GM19035 (cell line): ENCODE measurements at regions not wholly inside any gene's neighbourhood (a gene's known extent, or its start where the extent isn't known, plus 50 kb on each side); places are given as distances from the start of the nearest gene placed in this dataset.
"Not testable (repeated sequence)": the region's sequence is repeated elsewhere in the genome, so short reads cannot be mapped to it uniquely, and the experiment has no call there.

ENCODE experiments used
- ATAC-seq: cut with Tn5 transposase; IDR thresholded peaks from one replicate; pipeline ENCODE4 v1.9.1; 2021; ENCODE audit not compliant: unreplicated experiment

DNA sequence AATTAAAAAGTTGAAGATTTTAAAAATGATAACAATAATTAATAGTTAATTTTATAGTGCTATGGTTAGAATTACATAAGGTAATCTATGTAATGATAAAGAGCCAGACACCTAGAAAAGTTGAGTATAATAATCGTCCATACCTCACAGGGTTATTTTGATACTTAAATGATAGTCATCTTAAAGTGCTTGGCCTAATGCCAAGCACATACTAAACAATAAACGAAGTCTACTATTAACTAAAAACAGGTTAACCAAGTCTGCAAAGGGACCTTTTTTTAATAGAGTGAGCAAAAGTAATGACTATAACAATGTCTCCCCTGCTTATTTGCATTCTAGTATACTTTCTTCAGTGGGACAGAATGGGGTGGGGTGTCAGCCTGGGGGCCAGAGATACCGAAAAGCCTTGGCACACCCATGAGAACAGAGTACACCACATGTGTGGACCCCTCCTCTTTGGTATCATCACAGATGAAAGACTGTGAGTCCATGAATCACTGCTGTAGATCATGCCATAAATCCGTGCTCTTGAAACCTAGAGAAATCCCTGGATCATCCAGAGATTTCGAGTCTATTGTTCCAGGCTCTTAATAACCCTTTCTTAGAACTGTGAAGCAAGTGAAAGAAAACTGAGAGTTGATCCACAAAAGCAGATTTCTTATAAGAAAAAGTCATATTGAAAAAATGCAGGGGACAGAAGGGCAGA, 249.5 kb downstream of the PRELID2 start:
- no peak for ATAC-seq

DNA sequence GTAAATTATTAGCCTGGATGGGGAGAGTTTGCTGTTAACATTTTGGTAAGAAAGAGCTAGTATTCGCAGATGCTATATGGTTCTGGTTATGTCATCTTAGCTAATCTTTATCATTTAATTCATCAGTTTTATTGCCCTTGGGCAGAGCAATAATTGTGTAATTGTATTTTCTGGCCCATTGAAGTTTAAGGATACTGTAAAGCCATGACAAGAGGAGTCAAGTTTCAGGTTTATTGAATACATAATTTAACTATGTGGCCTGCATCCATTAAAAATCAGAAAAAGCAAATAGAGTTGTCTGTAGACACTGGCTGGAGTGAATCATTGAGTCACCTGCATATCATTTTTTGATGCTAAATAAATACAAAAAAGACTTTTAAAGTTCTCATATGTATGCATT, 255.8 kb downstream of the PRELID2 start:
- no peak for ATAC-seq

DNA sequence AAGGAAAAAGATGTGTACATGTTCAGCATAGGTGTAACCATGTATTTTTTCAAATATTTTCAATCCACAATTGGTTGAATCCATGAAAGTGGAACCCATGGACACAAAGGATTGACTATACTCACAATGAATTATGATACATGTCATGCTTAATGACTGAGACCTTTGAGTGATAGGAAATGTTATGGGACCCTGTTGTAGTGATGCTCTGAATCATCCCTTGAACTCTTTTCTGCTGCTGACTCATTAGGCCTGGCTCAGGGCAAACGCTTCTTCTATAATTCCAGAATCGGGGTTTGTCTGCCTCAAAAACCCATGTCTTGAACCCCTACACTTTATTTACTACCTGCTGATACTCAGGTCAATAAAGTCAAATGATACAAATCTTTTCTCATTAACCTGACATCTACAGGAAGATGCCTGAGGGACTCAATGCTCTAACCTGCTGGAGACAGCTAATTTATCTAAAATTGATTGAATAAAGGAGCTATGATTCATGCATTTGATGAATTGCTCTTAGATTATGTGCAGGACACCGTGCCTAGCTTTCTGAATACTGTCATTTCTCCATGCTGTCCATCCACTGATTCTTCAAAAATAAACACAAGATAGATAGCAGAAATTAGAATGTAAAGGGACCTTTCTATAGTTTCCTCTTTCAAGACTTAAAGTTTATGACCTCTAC, 260.1 kb downstream of the PRELID2 start:
- no peak for ATAC-seq

DNA sequence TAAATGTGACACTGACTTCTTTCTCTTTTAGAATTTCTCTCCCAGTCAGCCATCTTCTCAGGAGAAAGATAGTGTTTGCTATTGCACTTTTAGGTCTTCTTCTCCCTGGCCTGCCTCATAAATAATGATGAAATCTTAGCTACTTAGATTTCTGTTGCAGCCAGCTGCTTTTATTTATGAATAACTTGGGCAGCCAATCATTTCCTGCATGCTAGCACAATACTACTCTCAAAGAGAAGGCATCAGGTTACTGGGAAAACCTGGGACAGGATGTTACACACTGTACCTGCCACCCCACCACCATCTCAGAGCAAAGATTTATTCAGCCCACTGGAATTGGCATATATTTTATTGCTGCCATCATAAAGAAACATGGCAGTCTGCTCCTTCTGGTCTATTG, 266.6 kb downstream of the PRELID2 start:
- no peak for ATAC-seq

DNA sequence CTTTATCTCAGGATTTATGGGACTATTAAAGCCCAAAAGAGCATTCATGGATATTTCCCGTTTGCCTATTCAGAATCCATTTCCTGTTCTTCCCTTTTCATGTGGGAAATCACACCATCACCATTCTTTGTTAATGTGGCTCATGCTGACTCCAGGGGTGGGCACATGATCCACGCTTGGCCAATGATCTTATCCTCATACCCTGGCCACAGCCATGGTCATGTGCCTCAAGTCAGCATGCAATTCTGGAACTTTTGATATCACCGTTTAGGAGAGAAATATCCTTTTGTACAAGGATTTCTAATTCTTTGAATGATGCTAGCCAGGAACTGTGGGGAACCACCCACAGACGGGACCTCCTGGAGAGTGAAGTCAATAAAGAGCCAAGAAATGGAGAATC, 272.2 kb downstream of the PRELID2 start:
- ATAC-seq = no peak

DNA sequence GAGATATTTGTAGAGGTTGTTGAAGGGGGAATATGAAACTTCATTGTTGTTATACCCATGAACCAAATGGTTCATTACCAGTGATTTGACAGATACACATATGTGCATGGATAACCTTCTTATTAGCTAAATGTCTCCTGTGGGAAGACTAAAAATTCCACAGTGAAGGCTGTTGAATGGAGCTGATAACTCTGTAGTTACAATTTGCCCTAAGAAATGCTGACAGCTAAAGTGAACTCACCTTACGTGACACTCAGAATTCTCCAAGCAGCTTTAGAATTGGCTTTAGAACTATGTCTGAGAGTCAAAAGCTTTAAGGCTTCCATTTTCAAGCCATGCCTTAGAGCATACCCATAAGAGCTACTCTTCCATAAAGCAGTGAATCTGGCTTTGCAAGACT, 276.9 kb downstream of the PRELID2 start:
- no peak for ATAC-seq

DNA sequence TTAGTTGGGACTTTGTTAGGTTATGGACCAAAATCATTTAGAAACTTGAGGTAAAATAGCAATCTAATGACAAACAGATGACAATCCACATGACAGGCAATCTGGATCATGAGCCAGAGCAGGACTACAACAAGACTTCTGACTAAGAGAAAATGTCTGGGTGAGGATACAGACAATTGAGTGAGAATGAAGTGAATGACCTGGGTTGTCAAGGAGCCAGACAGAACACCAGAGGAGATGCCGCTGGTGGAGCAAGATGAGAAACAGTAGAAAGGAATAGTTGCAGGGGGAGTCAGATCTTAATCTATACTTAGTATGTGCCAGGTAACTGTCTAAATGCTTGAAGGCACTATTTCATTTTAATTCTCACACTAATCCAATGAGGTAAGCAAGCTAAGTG, 277.8 kb downstream of the PRELID2 start:
- ATAC-seq = no peak

DNA sequence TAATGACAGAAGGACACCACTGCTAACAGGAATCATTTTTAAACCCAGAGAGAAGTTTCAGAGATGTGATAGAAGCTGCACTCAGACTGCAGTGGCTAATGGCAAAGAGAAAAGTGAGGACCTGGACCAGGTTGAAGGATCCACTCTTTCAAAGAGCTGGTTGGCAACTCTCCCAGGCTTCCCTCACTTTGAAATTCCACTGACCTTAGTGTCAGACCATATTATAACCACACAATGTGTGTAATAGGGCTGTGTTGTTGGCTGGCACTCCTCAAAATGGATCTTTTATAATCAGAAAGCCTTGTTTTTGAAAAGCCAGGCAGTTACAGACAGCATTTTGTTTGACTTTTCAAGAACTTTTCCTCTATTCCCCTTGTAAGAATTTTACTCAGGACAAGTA, 280.7 kb downstream of the PRELID2 start:
- no peak for ATAC-seq

DNA sequence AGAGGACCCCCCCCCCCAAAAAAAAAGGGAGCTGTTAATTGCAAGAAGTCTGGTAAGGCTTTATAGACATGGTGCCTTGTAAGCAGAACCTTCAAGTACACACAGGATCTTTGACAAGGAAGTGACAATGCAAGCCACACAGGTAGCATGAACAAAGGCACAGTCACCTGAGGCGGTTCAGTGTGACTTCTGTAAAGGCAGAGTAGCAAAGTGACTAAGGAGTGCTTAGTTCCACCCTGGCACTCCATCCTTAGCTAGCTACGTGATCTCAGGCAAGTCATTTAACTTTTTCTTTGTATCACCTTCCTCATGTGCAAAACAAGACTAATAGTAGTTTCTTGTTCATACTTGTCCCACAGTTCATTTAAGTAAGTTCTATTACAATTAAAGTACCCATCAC, 282.0 kb downstream of the PRELID2 start:
- no peak for ATAC-seq

DNA sequence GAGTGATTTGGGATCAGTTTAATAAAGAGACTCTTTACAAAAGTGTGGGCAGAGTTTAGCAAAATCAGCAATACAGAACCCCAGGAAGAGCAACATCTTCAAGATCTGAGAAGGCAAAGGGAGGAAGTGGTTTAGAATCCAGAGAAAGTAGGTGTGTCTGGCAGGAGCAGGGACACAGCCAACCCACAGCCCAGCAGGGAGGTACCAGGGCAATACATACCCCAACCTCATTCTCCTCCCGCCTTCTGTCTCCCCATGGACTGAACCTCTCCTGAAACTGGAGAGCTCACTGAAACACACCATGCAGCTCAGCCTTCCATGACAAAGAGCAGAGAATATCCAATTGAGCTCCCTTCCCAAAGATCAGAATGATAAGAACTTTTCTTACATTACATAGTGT, 283.4 kb downstream of the PRELID2 start:
- ATAC-seq = no peak

DNA sequence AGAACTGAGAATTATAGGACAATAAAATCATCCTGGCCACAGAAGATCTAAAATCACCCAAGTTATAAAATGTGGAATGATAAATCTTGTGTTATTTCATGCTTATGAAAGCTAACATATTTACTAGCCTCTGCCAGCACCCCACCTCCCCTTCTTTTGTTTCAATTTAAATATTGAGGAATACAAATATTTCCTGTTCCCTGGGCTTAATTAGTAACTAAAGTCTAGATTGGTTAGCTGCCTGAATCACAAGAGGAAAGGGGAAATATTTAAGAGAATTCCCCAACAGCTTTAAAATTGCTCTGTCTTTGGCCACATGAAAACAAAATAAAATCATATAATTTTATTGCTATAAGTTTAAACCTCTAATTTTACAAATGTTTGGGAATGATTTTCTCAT, 287.0 kb downstream of the PRELID2 start:
- no peak for ATAC-seq

DNA sequence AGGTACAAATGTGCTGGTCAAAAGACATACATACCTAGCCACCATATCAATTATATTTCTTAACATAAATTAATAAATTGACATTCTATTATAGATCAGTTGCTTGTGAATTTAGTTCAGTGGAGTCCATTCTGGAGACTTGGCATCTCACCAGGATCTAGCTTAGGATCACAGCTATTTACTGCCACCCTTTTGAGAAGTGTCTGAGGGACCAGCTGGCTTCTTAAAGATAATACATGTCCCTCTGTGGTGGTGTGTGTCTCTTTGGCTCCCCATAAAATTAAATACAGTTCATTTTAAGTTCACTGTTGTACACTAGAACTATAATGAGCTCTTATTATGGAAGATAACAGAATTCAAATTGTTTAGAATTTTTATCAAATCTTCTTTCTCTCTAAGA, 290.7 kb downstream of the PRELID2 start:
- no peak for ATAC-seq

DNA sequence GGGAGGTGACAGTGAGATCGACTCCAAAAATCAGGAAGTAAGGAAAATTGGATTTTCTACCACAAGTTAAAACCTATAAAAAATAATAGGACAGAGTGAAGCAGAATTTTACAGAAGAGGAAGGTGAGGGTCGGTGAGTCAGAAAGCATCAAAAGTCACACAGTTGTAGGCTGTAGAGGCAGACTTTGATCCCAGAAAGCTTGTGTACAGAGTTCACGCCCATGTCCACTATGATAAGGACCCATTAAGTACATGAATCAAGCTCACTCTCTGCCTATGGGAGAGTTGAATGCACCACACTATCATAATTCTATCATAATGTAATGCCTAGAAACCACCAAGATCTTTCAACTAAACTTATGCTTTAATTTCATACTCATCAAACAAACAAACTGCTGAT, 291.2 kb downstream of the PRELID2 start:
- no peak for ATAC-seq

DNA sequence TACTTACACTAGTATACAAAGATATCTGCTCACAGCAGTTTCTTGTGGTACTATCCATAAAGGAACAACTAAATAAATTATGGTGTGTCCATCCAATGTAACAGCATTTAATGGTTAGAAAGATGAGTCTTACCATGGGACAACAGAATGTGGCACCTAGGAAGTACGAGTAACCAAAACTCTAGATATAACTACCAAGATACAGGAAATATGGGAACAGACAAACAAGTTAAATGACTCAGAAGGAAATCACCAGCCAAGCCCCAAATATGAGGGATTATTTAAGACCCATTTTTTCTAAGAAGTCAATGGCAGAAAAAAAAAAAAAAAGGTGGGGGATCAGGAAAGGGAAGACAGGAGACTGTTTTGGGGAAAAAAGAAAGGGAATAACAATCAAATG, 294.8 kb downstream of the PRELID2 start:
- no peak for ATAC-seq

DNA sequence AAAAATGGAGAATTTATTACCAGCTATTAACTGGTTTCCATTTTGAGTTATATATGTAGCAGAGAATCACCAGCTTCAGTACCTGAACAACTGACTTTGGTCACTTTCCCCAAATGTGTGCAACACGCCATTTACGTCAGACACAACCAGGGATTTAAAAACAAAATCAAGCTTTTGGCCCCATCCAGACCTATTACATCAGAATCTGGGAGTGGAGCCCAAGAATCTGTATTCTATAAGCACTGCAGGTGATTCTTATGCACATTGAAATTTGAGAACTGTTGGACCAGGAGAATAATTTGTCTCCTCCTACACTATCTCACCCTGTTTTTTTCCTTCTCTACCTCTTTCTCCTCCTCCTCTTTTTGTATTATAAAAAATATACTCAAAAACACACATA, 295.9 kb downstream of the PRELID2 start:
- no peak for ATAC-seq

DNA sequence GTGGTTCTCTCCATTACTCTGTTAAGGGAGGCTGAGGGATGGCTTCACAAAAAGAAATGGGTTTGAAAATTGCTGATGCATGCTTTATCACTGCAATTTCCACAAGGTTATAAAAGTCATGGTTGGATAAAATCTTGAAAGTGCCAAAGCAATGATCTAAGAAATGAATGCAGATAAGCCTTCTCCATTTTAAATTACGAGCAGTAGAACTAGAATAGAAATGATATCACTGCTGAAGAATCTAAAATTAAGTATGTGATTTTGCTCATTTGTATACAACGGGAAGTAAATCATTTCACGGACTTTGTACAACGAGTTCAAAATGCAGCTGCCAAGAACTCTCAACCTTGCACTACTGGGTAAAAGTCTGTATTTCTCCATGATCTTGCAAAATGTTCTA, 299.0 kb downstream of the PRELID2 start:
- no peak for ATAC-seq

DNA sequence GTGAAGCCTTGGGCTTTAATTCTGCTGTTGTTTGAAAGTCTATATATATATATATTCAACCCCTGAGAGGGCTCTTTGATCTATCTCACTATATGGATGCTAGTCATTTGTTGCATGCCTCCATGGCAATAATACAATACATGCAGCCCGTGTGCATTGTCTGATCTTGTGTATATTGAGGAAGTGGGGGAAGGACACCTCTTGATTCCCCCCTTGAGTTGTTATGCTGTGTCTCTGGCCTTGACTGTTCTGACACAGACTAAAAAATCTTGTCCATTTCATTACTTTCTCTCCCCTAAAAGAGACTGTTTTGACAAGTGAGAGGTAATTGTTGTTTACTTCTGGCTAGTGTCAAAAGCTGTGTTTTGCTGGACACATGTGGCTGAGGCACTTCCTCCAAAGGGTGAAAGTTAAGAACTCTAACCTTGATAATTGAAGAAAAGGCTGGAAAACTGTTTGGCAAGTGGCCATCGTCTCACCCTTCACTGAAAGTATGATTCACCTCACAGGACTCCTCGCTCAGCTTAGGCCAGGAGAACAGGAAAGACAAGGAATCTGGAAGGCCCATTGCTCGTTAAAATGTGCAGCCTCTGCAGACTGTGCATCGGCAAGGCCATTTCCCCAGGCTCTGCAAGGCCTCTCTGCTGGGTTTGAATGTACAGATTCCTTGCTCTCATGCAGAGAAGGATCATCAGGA, 304.0 kb downstream of the PRELID2 start:
- ATAC-seq = no peak

DNA sequence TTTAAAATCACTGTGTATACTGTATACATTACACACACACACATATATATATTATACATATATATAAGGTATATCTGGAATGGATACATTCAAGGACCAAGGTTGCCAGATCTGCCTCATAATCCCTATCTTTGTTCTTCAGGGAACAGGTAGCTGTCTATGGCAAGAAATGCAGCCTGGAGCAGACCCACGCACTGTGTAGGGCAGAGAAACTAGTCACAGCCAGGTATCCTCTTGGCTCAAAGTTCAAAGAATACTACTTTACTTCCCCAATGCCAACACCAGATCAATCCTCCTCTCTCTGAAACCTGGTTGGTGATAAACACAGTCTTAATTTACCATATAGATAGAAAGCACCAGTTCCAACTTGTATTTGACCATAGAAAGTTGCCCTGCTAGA, 313.6 kb downstream of the PRELID2 start:
- ATAC-seq = no peak

DNA sequence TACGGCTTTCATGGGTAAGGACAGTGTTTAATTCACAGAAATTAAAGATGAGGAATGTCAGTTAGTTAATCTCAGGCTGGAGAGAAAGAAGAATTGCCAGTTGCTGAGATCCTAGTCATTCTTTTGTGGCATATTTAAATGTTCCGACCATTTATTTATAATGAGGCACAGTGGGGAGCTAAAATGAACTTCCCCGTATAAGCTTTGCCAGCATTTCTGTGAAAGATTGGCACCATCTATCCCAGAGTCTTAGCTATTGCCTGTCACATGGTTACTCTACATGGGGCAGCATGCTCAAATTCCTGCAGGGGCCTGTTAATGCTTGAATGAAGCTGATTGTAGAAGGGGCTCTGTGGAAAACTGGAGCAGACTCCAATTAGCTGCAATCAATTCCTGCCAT, 314.1 kb downstream of the PRELID2 start:
- ATAC-seq = no peak

DNA sequence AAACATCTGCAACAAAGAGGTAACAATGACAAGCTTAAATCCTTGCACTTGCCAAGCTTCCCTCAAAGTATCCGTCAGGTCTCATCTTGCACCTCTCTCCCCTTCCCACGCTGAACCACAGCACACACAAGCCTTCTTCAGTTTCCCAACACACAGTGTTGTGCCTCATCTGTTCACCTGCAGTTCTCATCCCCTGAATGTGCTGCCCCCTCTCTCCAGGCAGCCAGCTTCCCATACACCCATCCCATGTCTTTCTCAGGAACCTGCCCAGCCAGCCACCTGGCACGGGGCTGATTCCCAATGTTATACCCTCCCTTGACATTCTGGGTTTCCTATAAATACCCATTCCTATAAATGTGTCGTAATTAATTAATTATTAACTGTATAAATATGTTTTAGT, 314.8 kb downstream of the PRELID2 start:
- ATAC-seq = no peak

DNA sequence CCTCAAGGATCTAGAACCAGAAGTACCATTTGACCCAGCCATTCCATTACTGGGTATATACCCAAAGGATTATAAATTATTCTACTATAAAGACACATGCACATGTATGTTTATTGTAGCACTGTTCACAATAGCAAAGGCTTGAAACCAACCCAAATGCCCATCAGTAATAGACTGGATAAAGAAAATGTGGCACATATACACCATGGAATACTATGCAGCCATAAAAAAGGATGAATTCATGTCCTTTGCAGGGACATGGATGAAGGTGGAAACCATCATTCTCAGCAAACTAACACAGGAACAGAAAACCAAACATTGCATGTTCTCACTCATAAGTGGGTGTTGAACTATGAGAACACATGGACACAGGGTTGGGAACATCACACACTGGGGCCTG, 317.6 kb downstream of the PRELID2 start:
- not testable (repeated sequence) for ATAC-seq

DNA sequence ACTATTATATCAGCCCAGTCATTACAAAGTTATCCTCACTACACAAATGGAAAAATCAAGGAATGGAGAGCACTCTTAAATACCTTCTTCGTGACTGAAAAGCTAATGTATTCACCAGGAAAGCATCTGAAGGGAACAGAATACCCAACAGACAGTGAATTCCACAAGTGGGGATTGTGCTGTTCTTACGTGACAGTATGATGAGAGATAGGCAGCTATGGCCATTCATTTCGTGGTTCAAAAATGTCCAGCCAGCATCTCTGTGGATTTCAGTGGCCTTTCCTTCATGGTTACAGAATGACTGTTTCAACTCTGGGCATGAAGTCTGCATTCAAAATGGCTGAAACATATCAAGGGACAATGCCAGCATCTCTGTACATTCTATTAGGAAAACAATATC, 323.8 kb downstream of the PRELID2 start:
- no peak for ATAC-seq
